CD4-positive, alpha-beta memory T cell (primary cell): ENCODE measurements at regions not wholly inside any gene's neighbourhood (a gene's known extent, or its start where the extent isn't known, plus 50 kb on each side); places are given as distances from the start of the nearest gene placed in this dataset.

Experiments
- CTCF ChIA-PET: fragments of 350-600 bp; sonication (Branson Sonifier 250); formaldehyde crosslinking; loops from one replicate; lab custom pipeline; 2021; ENCODE audit warnings: inconsistent platforms; ENCODE audit not compliant: partially characterized antibody; lab: Charles Lee
- POLR2A ChIA-PET: fragments of 350-600 bp; sonication (Branson Sonifier 250); formaldehyde crosslinking; loops from one replicate; lab custom pipeline; 2021; ENCODE audit not compliant: partially characterized antibody; lab: Charles Lee
- DNase-seq, 5 donors: peaks; one replicate each; pipeline versions ENCODE4 v3.0.0 to v3.0.0-alpha.2; 2020 to 2022; ENCODE audit warnings: mixed read lengths in 1 of 5
- H3K27ac ChIP-seq: one replicate; pipeline ENCODE4 v1.7.0; 2013; ENCODE audit warnings: low read depth, low read length
- H3K27me3 ChIP-seq: 2 replicates; pipeline ENCODE4 v1.7.0; 2013; ENCODE audit warnings: mild to moderate bottlenecking, low read length, moderate library complexity; ENCODE audit not compliant: insufficient read depth
- H3K36me3 ChIP-seq: 2 replicates; pipeline ENCODE4 v1.7.0; 2013; ENCODE audit warnings: mild to moderate bottlenecking, low read length, moderate library complexity; ENCODE audit not compliant: insufficient read depth
- H3K4me1 ChIP-seq: 2 replicates; pipeline ENCODE4 v1.7.0; 2013; ENCODE audit warnings: mild to moderate bottlenecking, low read length, moderate library complexity; ENCODE audit not compliant: insufficient read depth
- H3K4me3 ChIP-seq, 2 donors: one replicate each; pipeline ENCODE4 v1.7.0; 2013; ENCODE audit warnings: low read length in 2 of 2, mild to moderate bottlenecking in 1 of 2
- H3K9me3 ChIP-seq, 2 donors: one replicate each; pipeline ENCODE4 v1.7.0; 2013; ENCODE audit warnings: low read length in 2 of 2, control low read depth in 1 of 2; ENCODE audit not compliant: control insufficient read depth in 1 of 2
- H3K27ac Mint-ChIP-seq, 7 donors: one replicate each; pipeline ENCODE4 v1.8.0; 2020 to 2021; ENCODE audit warnings: mixed read lengths in 7 of 7, mild to moderate bottlenecking in 6 of 7, inconsistent platforms in 3 of 7, moderate library complexity in 3 of 7
- H3K27me3 Mint-ChIP-seq, 2 donors: one replicate each; pipeline ENCODE4 v1.8.0; 2020 to 2021; ENCODE audit warnings: mixed read lengths in 2 of 2
- H3K36me3 Mint-ChIP-seq, 2 donors: one replicate each; pipeline ENCODE4 v1.8.0; 2020 to 2021; ENCODE audit warnings: mixed read lengths in 2 of 2, inconsistent platforms in 1 of 2, mild to moderate bottlenecking in 1 of 2
- H3K4me1 Mint-ChIP-seq, 4 donors: one replicate each; pipeline ENCODE4 v1.8.0; 2020 to 2021; ENCODE audit warnings: mixed read lengths in 4 of 4, mild to moderate bottlenecking in 1 of 4
- H3K4me3 Mint-ChIP-seq, 8 donors: one replicate each; pipeline ENCODE4 v1.8.0; 2020 to 2021; ENCODE audit warnings: mixed read lengths in 8 of 8, mild to moderate bottlenecking in 7 of 8, moderate library complexity in 6 of 8, inconsistent platforms in 3 of 8
- H3K9me3 Mint-ChIP-seq, 8 donors: one replicate each; pipeline ENCODE4 v1.8.0; 2020 to 2021; ENCODE audit warnings: mixed read lengths in 8 of 8, mild to moderate bottlenecking in 5 of 8, inconsistent platforms in 3 of 8, moderate library complexity in 1 of 8
- intact Hi-C: fragments of 100-400 bp; cut with micrococcal nuclease; formaldehyde crosslinking; loops from one replicate; pipeline ENCODE4 v1.15.1; 2023

GRCh38 chr5:123751670-123752069, 239.7 kb downstream of the CSNK1G3 start:
- Histone ChIP-seq H3K9me3 (no peaks in the 10 kb centered on the region), H3K27me3 (no peaks in the 10 kb centered on the region), H3K4me3 (no peak overlapping the region), H3K4me1 (no peaks in the 10 kb centered on the region), H3K36me3 (no peaks in the 10 kb centered on the region), H3K27ac (no peak overlapping the region)
- Mint-ChIP-seq H3K27me3 (no peaks in the 10 kb centered on the region), H3K4me1 (no peaks in the 10 kb centered on the region), H3K9me3 (peaks cover 0 to 3% (median 0%) of the 10 kb centered on the region in 8 donors), H3K27ac (no peak overlapping the region), H3K4me3 (no peak overlapping the region), H3K36me3 (no peaks in the 10 kb centered on the region)
- ChIA-PET CTCF (no interaction called here), POLR2A (no interaction called here)
- intact Hi-C loops = no loop called here
- no peak for DNase-seq

DNA sequence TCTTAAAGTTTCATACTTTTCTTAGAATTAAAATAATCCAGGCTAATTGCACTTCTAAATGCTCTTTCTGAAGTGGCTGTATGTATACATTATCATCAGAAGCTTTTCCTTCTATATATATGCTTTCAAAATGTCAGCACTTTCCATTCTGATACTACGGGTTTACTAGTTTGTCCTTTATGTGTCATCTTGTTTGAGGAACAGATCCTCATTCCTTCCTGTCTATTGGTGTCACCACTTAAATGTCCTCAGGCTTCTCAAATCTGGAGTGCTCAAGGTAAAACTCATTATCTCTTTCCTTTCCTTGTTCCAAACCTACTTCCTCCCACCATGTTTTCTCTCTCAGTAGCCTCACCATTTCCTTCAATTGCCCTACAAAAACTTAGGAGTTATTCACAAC, 236.3 kb downstream of the CSNK1G3 start:
- intact Hi-C loops = no loop called here
- H3K4me3 Mint-ChIP-seq = no peak overlapping the region
- H3K36me3 ChIP-seq = no peaks in the 10 kb centered on the region
- no peak overlapping the region for H3K27ac ChIP-seq
- no peaks in the 10 kb centered on the region for H3K27me3 ChIP-seq
- ChIA-PET CTCF (no interaction called here), POLR2A (no interaction called here)
- no peak overlapping the region for H3K4me3 ChIP-seq
- H3K27me3 Mint-ChIP-seq = no peaks in the 10 kb centered on the region
- peaks cover 0 to 3% (median 0%) of the 10 kb centered on the region in 8 donors for H3K9me3 Mint-ChIP-seq
- no peaks in the 10 kb centered on the region for H3K36me3 Mint-ChIP-seq
- no peaks in the 10 kb centered on the region for H3K4me1 ChIP-seq
- no peak for DNase-seq
- no peaks in the 10 kb centered on the region for H3K9me3 ChIP-seq
- no peak overlapping the region for H3K27ac Mint-ChIP-seq
- H3K4me1 Mint-ChIP-seq = no peaks in the 10 kb centered on the region

GRCh38 chr5:123746683-123747360, 234.8 kb downstream of the CSNK1G3 start:
- H3K4me3 Mint-ChIP-seq = no peak overlapping the region
- peaks cover 0 to 6% (median 2%) of the 10 kb centered on the region in 8 donors for H3K9me3 Mint-ChIP-seq
- intact Hi-C loops = no loop called here
- POLR2A ChIA-PET = no interaction called here
- no peak for DNase-seq
- H3K27me3 Mint-ChIP-seq = no peaks in the 10 kb centered on the region
- H3K9me3 ChIP-seq = no peaks in the 10 kb centered on the region
- no peak overlapping the region for H3K27ac Mint-ChIP-seq
- H3K27me3 ChIP-seq = no peaks in the 10 kb centered on the region
- H3K27ac ChIP-seq = no peak overlapping the region
- CTCF ChIA-PET = no interaction called here
- H3K4me1 Mint-ChIP-seq = no peaks in the 10 kb centered on the region
- H3K36me3 ChIP-seq = no peaks in the 10 kb centered on the region
- no peak overlapping the region for H3K4me3 ChIP-seq
- no peaks in the 10 kb centered on the region for H3K36me3 Mint-ChIP-seq
- H3K4me1 ChIP-seq = no peaks in the 10 kb centered on the region

- intact Hi-C loops = no loop called here
- Histone ChIP-seq H3K4me3 (no peak overlapping the region), H3K27ac (no peak overlapping the region), H3K36me3 (no peaks in the 10 kb centered on the region), H3K9me3 (no peaks in the 10 kb centered on the region), H3K4me1 (no peaks in the 10 kb centered on the region), H3K27me3 (no peaks in the 10 kb centered on the region)
- no peak overlapping the region for H3K4me3 Mint-ChIP-seq
- H3K9me3 Mint-ChIP-seq = peaks cover 0 to 6% (median 2%) of the 10 kb centered on the region in 8 donors
- H3K27ac Mint-ChIP-seq = no peak overlapping the region
- ChIA-PET CTCF (no interaction called here), POLR2A (no interaction called here)
- H3K4me1 Mint-ChIP-seq = no peaks in the 10 kb centered on the region
- no peaks in the 10 kb centered on the region for H3K36me3 Mint-ChIP-seq
- no peak for DNase-seq
- no peaks in the 10 kb centered on the region for H3K27me3 Mint-ChIP-seq
Measured at GRCh38 chr5:123743990-123744583, 232.1 kb downstream of the CSNK1G3 start.

DNA sequence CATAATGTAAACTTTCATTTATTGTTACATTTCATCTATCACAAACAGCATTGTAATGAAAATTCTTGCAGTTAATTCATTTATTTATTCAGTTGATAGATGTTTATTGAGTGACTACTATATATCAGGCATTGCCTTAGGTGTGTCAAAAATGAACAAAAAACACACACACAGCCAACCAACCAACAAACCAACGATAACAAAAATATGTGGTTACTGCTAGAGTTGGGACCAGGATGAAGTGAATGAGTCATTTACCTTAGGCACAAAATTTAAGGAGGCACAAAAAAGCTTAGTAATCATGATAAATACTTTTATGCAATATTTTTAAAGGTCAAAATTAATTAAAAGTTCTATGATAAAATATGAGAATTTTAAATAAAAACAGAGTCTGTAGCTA, 223.4 kb downstream of the CSNK1G3 start:
- no peaks in the 10 kb centered on the region for H3K9me3 ChIP-seq
- no peaks in the 10 kb centered on the region for H3K36me3 ChIP-seq
- no peaks in the 10 kb centered on the region for H3K27me3 ChIP-seq
- intact Hi-C loops = no loop called here
- ChIA-PET POLR2A (no interaction called here), CTCF (no interaction called here)
- peaks cover 0 to 27% (median 13%) of the 10 kb centered on the region in 8 donors for H3K9me3 Mint-ChIP-seq
- no peaks in the 10 kb centered on the region for H3K36me3 Mint-ChIP-seq
- H3K27ac ChIP-seq = no peak overlapping the region
- H3K4me1 ChIP-seq = no peaks in the 10 kb centered on the region
- no peak overlapping the region for H3K27ac Mint-ChIP-seq
- H3K4me1 Mint-ChIP-seq = no peaks in the 10 kb centered on the region
- no peak overlapping the region for H3K4me3 ChIP-seq
- no peak for DNase-seq
- H3K27me3 Mint-ChIP-seq = no peaks in the 10 kb centered on the region
- H3K4me3 Mint-ChIP-seq = no peak overlapping the region

DNA sequence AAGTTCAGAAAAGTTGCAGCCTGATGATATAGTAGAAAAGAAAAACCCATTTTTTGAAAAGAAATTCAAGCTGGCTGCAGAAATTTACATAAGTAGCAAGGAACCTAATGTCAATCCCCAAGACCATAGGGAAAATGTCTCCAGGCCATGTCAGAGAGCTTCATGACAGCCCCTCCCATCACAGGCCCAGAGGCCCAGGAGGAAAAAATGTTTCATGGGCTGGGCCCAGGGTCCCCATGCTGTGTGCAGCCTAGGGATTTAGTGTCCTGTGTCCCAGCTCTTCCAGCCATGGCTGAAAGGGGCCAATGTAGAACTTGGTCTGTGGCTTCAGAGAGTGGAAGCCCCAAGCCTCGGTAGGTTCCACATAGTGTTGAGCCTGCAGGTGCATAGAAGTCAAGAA, 220.3 kb downstream of the CSNK1G3 start:
- no peak overlapping the region for H3K4me3 ChIP-seq
- ChIA-PET POLR2A (no interaction called here), CTCF (no interaction called here)
- H3K36me3 ChIP-seq = no peaks in the 10 kb centered on the region
- H3K27me3 ChIP-seq = no peaks in the 10 kb centered on the region
- H3K9me3 ChIP-seq = no peaks in the 10 kb centered on the region
- Mint-ChIP-seq H3K27me3 (no peaks in the 10 kb centered on the region), H3K9me3 (peaks cover 0 to 35% (median 16%) of the 10 kb centered on the region in 8 donors), H3K4me3 (no peak overlapping the region), H3K4me1 (no peaks in the 10 kb centered on the region), H3K27ac (no peak overlapping the region), H3K36me3 (no peaks in the 10 kb centered on the region)
- intact Hi-C loops = no loop called here
- no peak for DNase-seq
- H3K4me1 ChIP-seq = no peaks in the 10 kb centered on the region
- no peak overlapping the region for H3K27ac ChIP-seq

- Mint-ChIP-seq H3K36me3 (no peaks in the 10 kb centered on the region), H3K4me1 (no peaks in the 10 kb centered on the region), H3K9me3 (peaks cover 2 to 11% (median 3%) of the 10 kb centered on the region in 8 donors), H3K4me3 (no peak overlapping the region), H3K27ac (no peak overlapping the region), H3K27me3 (no peaks in the 10 kb centered on the region)
- Histone ChIP-seq H3K27ac (no peak overlapping the region), H3K4me3 (no peak overlapping the region), H3K36me3 (no peaks in the 10 kb centered on the region), H3K9me3 (no peaks in the 10 kb centered on the region), H3K27me3 (no peaks in the 10 kb centered on the region), H3K4me1 (no peaks in the 10 kb centered on the region)
- intact Hi-C loops = no loop called here
- ChIA-PET CTCF (no interaction called here), POLR2A (no interaction called here)
- no peak for DNase-seq
Measured at GRCh38 chr5:123722451-123722850, 210.5 kb downstream of the CSNK1G3 start.
